KOPT-K1 (cell line): ENCODE measurements at regions not wholly inside any gene's neighbourhood (a gene's known extent, or its start where the extent isn't known, plus 50 kb on each side); places are given as distances from the start of the nearest gene placed in this dataset.

Experiments
- H3K27ac ChIP-seq: fragments of 200-600 bp; sonication (generic); 2 replicates; pipeline ENCODE4 v1.5.1; 2016; ENCODE audit warnings: antibody characterized with exemption, mild to moderate bottlenecking, low read depth, low read length; ENCODE audit not compliant: poor library complexity, severe bottlenecking
- H3K36me3 ChIP-seq: fragments of 200-600 bp; sonication (generic); 2 replicates; pipeline ENCODE4 v1.5.1; 2017; ENCODE audit warnings: antibody characterized with exemption, mild to moderate bottlenecking, low read length, moderate library complexity; ENCODE audit not compliant: insufficient read depth
- H3K9me3 ChIP-seq: fragments of 200-600 bp; sonication (generic); 2 replicates; pipeline ENCODE4 v1.5.1; 2017; ENCODE audit warnings: antibody characterized with exemption, low read length, mild to moderate bottlenecking; ENCODE audit not compliant: insufficient read depth, poor library complexity, severe bottlenecking

DNA sequence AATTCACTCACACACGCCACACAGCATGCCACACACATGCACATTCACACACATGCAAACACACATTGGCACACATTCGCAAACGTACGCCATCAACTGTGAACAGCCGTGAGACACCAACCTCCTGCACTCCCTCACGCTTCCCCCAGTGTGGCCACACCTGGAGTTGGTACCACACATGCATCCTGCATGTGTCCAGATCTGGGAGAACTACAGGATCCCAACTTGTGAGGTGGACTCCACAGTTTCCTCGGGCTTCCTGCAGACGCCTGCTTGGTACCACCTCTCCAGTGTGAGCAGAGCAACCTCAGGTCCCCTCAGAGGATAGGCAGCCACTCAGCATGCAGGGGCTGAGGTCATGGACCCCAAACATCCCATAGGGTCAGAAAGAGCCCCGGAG lies 239.0 kb downstream of the EIPR1 start:
- Histone ChIP-seq H3K36me3 (no peaks in the 10 kb centered on the region), H3K9me3 (no peaks in the 10 kb centered on the region), H3K27ac (no peak overlapping the region)

DNA sequence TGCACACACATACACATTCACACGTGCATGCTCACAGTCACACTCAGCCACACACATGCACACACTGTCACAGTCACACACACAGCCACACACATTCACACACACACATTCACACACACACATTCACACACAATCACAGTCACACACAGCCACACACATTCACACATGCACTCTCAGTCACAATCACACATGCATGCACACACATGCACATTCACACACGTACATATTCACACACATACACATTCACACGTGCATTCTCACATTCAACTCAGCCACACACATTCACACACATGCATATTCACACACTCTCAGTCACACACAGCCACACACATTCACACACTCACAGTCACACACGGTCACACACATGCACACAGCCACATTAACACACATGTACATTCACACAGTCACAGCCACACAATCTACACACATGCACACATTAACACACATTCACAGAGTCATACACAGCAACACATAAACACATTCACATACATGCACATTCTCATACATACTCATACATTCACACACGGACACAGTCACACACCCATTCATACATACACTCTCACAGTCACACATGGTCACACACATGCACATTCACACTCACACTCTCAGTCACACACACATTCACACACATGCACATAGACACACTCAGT lies 239.8 kb downstream of the EIPR1 start:
- Histone ChIP-seq H3K27ac (no peak overlapping the region), H3K36me3 (no peaks in the 10 kb centered on the region), H3K9me3 (no peaks in the 10 kb centered on the region)

GRCh38 chr2:3135676-3136075 lies 241.9 kb downstream of the EIPR1 start:
- no peak overlapping the region for H3K27ac ChIP-seq
- H3K36me3 ChIP-seq = no peaks in the 10 kb centered on the region
- H3K9me3 ChIP-seq = no peaks in the 10 kb centered on the region

DNA sequence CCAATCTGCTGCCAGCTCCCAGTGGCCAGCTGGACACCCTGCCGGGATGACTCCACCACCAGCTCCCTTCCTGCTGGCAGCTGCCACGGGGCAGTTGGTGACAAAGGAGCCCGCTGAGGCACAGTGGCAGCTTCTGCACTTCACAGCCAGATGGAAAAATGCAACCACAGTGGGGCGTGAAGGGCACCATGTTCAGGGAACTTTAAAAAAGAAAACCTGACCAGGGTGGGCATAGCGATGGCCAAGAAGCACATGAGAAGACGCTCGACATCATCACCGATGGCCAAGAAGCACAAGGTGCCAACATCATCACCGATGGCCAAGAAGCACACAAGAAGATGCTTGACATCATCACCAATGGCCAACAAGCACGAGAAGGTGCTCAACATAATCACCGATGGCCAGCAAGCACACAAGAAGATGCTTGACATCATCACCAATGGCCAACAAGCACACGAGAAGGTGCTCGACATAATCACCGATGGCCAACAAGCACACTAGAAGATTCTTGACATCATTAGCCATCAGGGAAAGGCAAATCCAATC lies 243.5 kb downstream of the EIPR1 start:
- no peaks in the 10 kb centered on the region for H3K9me3 ChIP-seq
- H3K27ac ChIP-seq = no peak overlapping the region
- H3K36me3 ChIP-seq = no peaks in the 10 kb centered on the region

- Histone ChIP-seq H3K9me3 (no peaks in the 10 kb centered on the region), H3K36me3 (no peaks in the 10 kb centered on the region), H3K27ac (no peak overlapping the region)
Observed at GRCh38 chr2:3132966-3133365, 244.7 kb downstream of the EIPR1 start.

- H3K27ac ChIP-seq = no peak overlapping the region
- H3K9me3 ChIP-seq = no peaks in the 10 kb centered on the region
- no peaks in the 10 kb centered on the region for H3K36me3 ChIP-seq
Observed at GRCh38 chr2:3132466-3132865, 245.2 kb downstream of the EIPR1 start.

- Histone ChIP-seq H3K9me3 (no peaks in the 10 kb centered on the region), H3K27ac (no peak overlapping the region), H3K36me3 (no peaks in the 10 kb centered on the region)
Observed at GRCh38 chr2:3131636-3132326, 245.8 kb downstream of the EIPR1 start.

DNA sequence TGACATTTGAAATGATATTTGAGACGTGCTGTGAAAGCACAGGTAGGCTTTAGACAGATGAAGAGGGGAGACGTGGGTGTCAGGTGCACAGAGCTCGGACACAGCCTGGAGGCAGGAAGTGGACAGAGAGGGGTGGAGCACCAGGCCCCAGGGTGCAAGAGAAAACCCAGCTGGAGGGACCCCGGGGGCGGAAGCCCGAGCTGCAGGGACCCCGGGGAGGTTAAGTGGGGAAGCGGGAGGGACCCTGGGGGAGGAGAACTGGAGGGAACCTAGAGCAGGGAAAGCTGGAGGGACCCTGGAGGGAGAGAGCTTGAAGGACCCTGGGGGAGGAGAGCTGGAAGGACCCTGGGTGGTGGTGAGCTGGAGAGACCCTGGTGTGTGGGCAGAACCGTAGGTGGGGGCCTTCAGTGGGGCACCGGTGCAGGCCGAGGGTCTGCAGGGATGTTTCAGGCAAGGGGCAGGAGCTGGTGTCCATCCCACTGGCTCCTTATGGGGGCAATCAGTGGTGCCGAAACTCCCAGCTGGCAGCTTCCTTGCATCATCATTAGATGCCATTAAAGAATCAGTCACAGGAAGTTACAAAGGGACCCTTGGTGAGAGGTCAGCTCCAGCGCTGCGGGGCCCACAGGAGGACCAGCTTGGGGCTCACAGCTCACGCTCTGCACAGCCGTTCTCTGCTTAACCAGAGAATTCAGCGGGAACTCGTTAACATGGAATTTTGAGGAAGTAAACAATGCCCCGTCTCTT lies 246.6 kb downstream of the EIPR1 start:
- H3K36me3 ChIP-seq = no peaks in the 10 kb centered on the region
- no peak overlapping the region for H3K27ac ChIP-seq
- H3K9me3 ChIP-seq = no peaks in the 10 kb centered on the region

GRCh38 chr2:3130444-3130843 lies 247.2 kb downstream of the EIPR1 start:
- no peak overlapping the region for H3K27ac ChIP-seq
- no peaks in the 10 kb centered on the region for H3K36me3 ChIP-seq
- H3K9me3 ChIP-seq = no peaks in the 10 kb centered on the region

DNA sequence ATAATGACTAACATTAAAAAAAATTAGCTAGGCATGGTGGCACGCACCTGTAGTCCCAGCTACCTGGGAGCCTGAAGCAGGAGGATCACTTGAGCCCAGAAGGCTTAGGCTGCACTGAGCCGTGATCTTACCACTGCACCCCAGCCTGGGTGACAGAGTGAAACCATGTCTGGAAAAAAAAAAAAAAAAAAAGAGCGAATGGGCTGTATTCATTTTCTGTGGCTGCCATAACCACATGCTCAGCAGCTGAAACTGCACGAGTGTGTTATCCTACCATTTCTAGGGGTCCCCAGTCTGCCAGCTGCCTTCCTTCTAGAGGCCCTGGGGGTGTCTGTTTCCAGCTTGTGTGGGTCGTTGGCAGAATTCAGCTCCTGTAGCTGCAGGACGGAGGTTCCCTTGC lies 247.8 kb downstream of the EIPR1 start:
- no peak overlapping the region for H3K27ac ChIP-seq
- H3K36me3 ChIP-seq = no peaks in the 10 kb centered on the region

DNA sequence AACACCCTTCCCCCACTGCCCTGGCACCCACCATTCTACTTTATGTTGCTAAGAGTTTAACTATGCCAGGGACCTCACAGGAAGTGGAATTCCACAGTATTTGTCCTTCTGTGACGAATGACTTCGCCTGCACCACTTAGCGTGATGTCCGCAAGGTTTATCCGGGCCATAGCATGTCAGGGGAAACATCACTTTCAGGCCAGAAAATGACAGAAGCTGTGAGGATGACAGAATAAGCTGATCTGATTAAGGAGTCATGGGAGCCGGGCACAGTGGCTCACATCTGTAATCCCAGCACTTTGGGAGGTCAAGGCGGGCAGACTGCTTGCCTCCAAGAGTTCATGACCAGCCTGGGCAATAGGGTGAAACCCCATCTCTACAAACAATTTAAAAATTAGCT lies 248.8 kb downstream of the EIPR1 start:
- H3K36me3 ChIP-seq = no peaks in the 10 kb centered on the region
- H3K9me3 ChIP-seq = no peaks in the 10 kb centered on the region
- H3K27ac ChIP-seq = no peak overlapping the region

More for the DNA sequence above, 247.8 kb downstream of the EIPR1 start:
- H3K9me3 ChIP-seq = no peaks in the 10 kb centered on the region

DNA sequence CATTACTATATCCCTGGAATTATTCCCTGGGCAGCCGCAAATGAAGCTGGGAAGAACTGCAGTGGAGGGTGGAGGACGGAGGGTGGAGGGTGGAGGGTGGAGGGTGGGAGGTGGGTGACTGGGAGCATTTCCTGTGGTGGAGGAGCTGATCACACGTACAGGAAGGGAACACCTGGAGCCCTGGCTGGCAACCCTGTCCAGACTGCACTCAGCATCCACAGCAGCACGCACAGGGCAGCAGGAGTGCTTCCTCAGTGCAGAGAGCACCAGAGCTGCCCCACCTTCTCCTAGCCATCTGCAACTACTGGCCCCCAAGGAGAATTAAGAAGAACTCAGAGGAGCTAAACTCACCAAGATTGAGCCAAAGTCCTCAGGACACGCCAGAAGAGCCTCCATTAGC lies 249.9 kb downstream of the EIPR1 start:
- Histone ChIP-seq H3K27ac (no peak overlapping the region), H3K9me3 (no peaks in the 10 kb centered on the region), H3K36me3 (no peaks in the 10 kb centered on the region)

GRCh38 chr2:3126911-3127621 lies 250.6 kb downstream of the EIPR1 start:
- Histone ChIP-seq H3K9me3 (no peaks in the 10 kb centered on the region), H3K36me3 (no peaks in the 10 kb centered on the region), H3K27ac (no peak overlapping the region)

DNA sequence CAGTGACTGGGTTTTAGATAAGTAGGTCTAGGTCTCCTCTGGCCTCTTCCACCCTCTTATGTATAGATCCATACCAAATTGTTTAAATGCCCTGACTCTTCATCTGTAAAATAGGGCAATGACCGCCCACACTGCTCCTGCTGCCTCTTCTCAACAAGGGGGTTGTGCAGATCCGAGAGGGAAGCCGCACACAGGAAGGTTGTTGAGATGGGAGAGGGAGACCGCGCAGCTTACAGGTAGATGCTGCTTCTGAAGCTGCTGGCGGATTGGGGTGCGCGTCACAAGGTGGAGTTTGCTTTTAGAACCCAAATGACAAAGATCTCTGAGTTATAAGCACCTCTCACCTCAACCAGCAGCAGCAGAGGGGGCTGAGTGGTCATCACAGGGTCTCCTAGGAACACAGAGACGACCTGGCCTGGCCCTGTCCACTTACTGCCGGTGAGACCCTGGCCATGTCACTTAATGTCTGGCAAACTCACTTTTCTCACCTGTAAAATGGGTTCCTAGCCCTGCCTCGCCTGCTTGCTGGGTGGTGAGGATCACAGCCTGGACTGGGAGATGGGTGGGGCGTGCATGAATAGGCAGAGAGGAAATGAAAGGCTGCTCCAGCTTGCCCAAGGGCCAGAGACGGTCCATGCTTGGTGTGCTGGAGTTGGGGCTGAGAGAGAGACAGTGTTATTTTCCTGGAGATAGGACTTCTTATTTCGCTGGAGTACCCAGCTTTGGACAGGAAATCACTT lies 251.3 kb downstream of the EIPR1 start:
- Histone ChIP-seq H3K36me3 (no peaks in the 10 kb centered on the region), H3K9me3 (no peaks in the 10 kb centered on the region), H3K27ac (no peak overlapping the region)
